ENCODE measurements at regions not wholly inside any gene's neighbourhood (a gene's known extent, or its start where the extent isn't known, plus 50 kb on each side); places are given as distances from the start of the nearest gene placed in this dataset.
"Not testable (repeated sequence)": the region's sequence is repeated elsewhere in the genome, so short reads cannot be mapped to it uniquely, and the experiment has no call there.

DNA sequence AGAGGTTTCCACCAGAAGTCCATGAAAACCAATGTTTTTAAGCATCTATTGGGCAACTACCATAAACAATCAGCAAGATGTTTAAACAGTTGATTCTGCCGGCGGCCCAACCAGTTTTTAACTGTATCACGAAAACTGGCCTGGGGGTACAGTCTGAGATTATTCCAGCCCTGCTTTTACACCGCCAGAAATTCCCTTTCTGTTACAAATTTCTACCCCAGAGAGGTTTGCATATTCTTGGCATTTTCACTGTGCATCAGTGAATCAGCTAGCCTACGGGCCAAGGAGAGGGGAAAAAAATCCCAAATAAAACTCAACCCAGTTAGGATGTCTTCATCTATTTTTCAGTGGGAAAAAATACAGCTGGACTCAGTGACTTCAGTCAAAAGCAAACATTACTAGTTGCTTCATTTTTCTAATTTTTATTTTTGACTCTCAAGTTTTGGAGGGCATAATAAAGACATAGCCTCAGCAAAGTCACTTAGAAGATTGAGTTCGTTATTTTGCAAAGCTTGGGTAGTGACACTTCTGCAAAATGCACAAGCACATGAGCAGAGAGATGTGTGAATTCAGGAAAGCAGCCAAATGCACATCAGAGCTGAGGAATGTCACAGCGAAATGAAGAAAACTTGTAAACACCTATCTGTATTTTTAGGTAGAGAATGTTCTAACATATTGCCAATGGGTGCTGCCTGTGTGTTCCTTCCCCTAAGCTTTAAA, 167.8 kb upstream of the GK2 start:
- no peak for DNase-seq
- H3K27me3 ChIP-seq = no peaks in the 10 kb centered on the region
- no peaks in the 10 kb centered on the region for H3K36me3 ChIP-seq
- H3K4me1 ChIP-seq = no peaks in the 10 kb centered on the region
- TF ChIP-seq, protein P1, sequence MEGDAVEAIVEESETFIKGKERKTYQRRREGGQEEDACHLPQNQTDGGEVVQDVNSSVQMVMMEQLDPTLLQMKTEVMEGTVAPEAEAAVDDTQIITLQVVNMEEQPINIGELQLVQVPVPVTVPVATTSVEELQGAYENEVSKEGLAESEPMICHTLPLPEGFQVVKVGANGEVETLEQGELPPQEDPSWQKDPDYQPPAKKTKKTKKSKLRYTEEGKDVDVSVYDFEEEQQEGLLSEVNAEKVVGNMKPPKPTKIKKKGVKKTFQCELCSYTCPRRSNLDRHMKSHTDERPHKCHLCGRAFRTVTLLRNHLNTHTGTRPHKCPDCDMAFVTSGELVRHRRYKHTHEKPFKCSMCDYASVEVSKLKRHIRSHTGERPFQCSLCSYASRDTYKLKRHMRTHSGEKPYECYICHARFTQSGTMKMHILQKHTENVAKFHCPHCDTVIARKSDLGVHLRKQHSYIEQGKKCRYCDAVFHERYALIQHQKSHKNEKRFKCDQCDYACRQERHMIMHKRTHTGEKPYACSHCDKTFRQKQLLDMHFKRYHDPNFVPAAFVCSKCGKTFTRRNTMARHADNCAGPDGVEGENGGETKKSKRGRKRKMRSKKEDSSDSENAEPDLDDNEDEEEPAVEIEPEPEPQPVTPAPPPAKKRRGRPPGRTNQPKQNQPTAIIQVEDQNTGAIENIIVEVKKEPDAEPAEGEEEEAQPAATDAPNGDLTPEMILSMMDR (IDR thresholded peaks at IDR 0.05; ENCODE audit: low read depth, low read length) = no peak
- no peak overlapping the region for H3K4me3 ChIP-seq (ENCODE audit: low read depth, low read length)
- H3K9me3 ChIP-seq = no peaks in the 10 kb centered on the region

DNA sequence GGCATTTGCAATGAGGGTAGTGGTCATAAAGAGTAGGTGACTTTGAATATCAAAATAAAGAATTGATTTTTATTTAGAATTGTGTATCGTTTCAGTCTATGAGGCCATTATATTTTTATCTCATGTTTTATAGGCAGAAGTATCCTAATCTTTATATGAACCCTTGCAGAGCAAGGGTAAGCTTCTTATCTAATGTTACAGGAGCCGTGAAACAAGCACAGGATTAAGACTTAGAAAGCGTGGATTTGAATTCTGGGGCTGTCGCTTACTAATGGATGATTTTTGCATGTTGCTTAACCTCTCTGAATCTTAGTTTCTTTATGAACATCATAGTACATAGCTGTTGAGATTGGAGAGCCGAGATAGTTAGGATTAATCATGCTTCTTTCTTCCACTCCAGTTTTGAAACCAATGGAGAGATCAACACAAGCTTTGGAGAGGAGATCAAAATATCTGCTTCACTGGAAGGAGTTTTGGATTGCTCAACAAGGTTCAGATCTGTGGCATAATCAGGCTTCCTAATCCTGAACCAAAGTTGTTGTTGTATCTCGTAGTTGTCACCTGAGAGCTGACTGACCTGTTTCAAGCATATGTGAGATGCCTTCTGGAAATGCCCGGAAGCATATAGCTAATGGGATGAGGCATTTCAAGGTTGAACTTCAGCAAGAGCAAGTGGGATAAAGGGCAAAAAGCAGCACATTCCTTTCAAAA, 166.9 kb upstream of the GK2 start:
- TF ChIP-seq, protein P1 (IDR thresholded peaks at IDR 0.05; ENCODE audit: low read depth, low read length) = no peak
- Histone ChIP-seq H3K36me3 (no peaks in the 10 kb centered on the region), H3K4me3 (ENCODE audit: low read depth, low read length) (no peak overlapping the region), H3K4me1 (no peaks in the 10 kb centered on the region), H3K27me3 (no peaks in the 10 kb centered on the region), H3K9me3 (no peaks in the 10 kb centered on the region)
- DNase-seq = no peak

DNA sequence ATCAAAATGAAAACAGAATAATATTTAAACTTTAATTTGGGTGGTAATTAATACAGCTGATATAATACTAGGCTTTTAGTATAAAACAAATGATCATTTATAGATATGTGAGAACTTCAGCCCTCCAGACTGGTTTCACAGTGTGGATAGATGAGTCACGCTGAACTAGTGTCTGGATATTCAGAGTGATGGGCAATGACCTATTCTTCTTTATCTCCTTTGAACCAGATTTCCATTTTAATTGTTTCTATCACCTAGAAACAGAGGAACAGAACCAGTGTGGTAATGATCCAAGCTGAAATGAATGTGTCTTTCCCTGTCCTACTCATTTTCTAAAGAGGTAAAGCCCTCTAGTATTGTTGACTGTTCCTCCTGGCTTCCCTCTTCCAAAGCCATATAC, 155.2 kb upstream of the GK2 start:
- TF ChIP-seq, protein P1 (IDR thresholded peaks at IDR 0.05; ENCODE audit: low read depth, low read length) = no peak

DNA sequence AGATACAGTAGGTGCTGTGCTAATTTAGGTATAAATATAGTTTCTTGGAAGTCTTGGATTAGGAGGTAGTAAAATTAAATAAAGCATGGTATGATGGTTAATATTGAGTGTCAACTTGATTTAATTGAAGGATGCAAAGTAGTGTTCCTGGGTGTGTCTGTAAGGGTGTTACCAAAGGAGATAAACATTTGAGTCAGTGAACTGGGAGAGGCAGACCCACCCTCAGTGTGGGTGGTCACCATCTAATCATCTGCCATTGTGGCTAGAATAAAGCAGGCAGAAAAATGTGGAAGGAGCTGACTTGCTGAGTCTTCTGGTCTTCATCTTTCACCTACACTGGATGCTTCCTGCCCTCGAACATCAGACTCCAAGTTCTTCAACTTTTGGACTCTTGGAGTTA, 153.7 kb upstream of the GK2 start:
- Histone ChIP-seq H3K4me3 (ENCODE audit: low read depth, low read length) (no peak overlapping the region), H3K9me3 (no peaks in the 10 kb centered on the region), H3K27me3 (no peaks in the 10 kb centered on the region), H3K36me3 (no peaks in the 10 kb centered on the region), H3K4me1 (peaks cover 6% of the 10 kb centered on the region)
- no peak for DNase-seq
- TF ChIP-seq, protein P1 (IDR thresholded peaks at IDR 0.05; ENCODE audit: low read depth, low read length) = no peak

More for the DNA sequence above, 155.2 kb upstream of the GK2 start:
- no peak for DNase-seq
- Histone ChIP-seq H3K4me1 (peaks cover 6% of the 10 kb centered on the region), H3K9me3 (no peaks in the 10 kb centered on the region), H3K36me3 (no peaks in the 10 kb centered on the region), H3K4me3 (ENCODE audit: low read depth, low read length) (no peak overlapping the region), H3K27me3 (no peaks in the 10 kb centered on the region)

DNA sequence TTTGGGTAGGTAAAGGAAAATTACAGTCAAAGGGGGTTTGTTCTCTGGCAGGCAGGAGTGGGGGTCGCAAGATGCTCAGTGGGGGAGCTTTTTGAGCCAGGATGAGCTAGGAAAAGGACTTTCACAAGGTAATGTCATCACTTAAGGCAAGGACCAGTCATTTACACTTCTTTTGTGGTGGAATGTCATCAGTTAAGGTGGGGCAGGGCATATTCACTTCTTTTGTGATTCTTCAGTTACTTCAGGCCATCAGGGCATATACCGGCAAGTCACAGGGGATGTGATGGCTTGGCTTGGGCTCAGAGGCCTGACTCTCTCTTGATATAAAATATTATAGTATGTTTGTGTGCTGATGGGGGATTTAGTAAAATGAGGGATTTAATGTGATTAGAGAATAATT, 151.4 kb upstream of the GK2 start:
- not testable (repeated sequence) for H3K36me3 ChIP-seq; H3K4me1 ChIP-seq; H3K4me3 ChIP-seq (ENCODE audit: low read depth, low read length); H3K27me3 ChIP-seq; H3K9me3 ChIP-seq; DNase-seq

DNA sequence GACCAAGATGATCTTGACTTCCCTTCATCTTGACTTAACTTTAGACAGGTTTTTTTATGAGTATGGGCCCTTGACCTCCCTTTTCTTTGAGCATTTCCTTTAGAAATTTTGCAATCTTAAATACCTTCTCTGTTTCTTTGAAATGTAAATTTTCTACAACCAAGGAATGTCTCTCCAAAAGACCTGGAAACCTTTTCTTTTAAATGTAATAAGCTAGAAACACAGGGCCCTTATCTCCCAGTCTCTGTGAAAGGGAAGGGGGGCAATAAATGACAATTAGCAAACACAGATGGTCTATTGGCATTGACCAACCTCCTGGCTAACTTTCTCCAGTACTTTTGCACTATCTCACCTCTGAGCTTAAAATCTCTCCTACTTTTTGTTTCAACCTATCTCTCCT, 144.3 kb upstream of the GK2 start:
- Histone ChIP-seq H3K4me3 (ENCODE audit: low read depth, low read length) (no peak overlapping the region), H3K36me3 (no peaks in the 10 kb centered on the region), H3K9me3 (no peaks in the 10 kb centered on the region), H3K4me1 (no peaks in the 10 kb centered on the region), H3K27me3 (no peaks in the 10 kb centered on the region)
- DNase-seq = no peak
- TF ChIP-seq, protein P1 (IDR thresholded peaks at IDR 0.05; ENCODE audit: low read depth, low read length) = no peak
